ENCODE measurements at regions not wholly inside any gene's neighbourhood (a gene's known extent, or its start where the extent isn't known, plus 50 kb on each side); places are given as distances from the start of the nearest gene placed in this dataset.

DNA sequence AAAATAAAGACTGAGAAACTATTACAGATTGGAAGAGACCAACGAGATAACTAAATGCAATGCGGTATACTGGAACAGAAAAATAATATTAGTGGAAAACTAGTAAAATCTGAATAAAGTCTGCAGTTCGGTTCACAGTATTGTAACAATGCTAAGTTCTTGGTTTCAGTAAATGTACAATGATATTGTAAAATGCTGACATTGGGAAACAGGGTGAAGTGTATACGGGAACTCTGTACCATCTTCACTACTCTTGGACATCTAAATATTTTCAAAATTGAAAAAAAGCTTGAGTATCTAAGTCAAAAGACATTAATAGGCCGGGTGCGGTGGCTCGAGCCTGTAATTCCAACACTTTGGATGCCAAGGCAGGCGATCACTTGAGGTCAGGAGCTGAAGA lies 120.9 kb upstream of the KCNMB2 start:
- DNase-seq (ENCODE audit: low read depth): no peak
- no peak overlapping the region for H3K4me3 ChIP-seq (ENCODE audit: low read length)
- no peak for TF ChIP-seq CTCF (conservative IDR thresholded peaks at IDR 0.05; ENCODE audit: low read depth, low read length)

DNA sequence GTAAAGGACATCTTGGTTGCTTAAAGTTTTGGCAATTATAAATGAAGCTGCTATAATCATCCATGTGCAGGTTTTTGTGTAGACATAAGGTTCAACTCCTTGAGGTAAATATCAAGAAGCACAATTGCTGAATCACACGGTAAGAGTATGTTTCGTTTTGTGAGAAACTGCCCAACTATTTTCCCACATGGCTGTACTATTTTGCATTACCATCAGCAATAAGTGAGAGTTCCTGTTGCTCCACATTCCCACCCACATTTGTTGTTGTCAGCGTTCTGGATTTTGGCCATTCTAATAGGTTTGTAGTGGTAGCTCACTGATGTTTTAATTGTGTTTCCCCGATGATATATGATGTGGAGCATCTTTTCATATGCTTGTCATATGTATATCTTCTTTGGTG lies 118.5 kb upstream of the KCNMB2 start:
- no peak for DNase-seq (ENCODE audit: low read depth)
- TF ChIP-seq CTCF (conservative IDR thresholded peaks at IDR 0.05; ENCODE audit: low read depth, low read length): no peak
- H3K4me3 ChIP-seq (ENCODE audit: low read length): no peak overlapping the region

DNA sequence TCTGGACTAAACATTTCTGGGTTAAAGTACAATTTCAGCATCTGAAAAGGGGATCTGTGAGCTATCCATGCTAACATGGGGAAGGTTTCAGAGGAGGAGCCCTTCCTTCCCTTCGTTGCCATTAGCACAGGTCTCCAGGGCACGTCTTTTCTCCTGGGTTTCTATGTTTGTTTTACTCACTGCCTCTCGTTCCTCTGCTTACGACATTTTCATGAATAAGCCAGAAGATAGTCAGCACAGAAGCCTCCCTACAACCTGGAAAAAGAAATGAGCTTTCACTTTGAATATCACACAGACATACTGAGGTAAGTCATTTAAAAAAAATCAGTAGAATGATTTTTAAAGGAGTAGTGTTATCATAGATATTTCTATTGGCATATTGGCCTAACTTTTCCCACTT lies 117.2 kb upstream of the KCNMB2 start:
- H3K4me3 ChIP-seq (ENCODE audit: low read length): no peak overlapping the region
- DNase-seq (ENCODE audit: low read depth): no peak
- no peak for TF ChIP-seq CTCF (conservative IDR thresholded peaks at IDR 0.05; ENCODE audit: low read depth, low read length)

DNA sequence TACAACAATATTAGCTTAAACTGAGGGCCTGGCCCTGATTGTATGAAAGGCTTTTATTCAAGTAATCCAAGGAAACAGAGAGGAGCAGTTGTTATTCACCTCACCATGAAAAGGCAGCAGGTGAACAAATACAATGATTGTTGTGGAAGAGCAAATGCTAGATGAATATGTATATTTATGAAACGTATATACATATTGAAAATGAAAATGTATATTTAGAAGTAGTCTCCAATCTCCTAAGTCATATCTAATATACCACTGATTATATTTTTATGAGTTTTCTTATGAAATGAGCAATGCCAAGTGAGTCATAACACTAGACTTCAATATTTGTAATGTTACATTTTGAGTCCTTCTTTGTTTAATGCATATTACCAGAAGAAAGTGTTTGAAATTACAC lies 116.2 kb upstream of the KCNMB2 start:
- DNase-seq (ENCODE audit: low read depth): no peak
- no peak for TF ChIP-seq CTCF (conservative IDR thresholded peaks at IDR 0.05; ENCODE audit: low read depth, low read length)
- H3K4me3 ChIP-seq (ENCODE audit: low read length): no peak overlapping the region

DNA sequence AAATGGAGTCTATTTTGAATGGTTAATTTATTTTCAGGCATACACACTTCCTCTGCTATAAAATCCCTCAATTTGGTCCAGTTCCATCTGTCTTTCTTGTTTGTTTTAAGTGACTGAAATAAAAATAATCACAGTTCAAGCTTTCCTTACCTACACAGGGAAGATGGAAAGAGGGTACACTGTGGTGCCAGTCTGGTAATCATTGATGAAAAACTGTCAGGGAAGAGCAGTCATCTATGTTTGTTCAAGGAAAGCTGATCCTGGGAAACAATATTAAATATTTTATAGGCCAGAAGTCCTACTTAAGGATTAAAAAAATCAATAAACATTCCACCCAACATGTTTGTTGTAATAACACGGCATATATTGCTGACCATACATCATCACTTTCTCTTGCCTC lies 115.2 kb upstream of the KCNMB2 start:
- no peak overlapping the region for H3K4me3 ChIP-seq (ENCODE audit: low read length)
- no peak for DNase-seq (ENCODE audit: low read depth)
- no peak for TF ChIP-seq CTCF (conservative IDR thresholded peaks at IDR 0.05; ENCODE audit: low read depth, low read length)

DNA sequence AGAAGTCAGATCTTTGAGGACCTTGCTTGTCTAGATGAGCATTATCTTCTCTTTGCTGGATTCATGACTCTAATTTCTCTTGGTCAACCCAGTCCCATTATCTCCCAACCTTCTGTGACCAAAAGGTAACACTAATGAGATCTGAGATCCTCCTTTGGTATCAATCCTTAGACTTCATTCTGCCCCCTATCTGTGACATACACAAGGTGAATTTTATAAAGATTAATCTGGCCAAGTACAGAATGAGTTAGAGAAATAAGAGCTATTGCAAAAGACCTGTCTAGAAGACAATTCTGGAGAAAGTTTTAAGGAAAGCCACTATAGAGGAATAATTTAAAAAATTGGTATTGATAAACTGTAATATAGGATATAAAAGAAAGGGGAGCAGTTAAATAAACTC lies 113.8 kb upstream of the KCNMB2 start:
- H3K4me3 ChIP-seq (ENCODE audit: low read length): no peak overlapping the region
- TF ChIP-seq CTCF (conservative IDR thresholded peaks at IDR 0.05; ENCODE audit: low read depth, low read length): no peak
- no peak for DNase-seq (ENCODE audit: low read depth)

- no peak for TF ChIP-seq CTCF (conservative IDR thresholded peaks at IDR 0.05; ENCODE audit: low read depth, low read length)
- no peak overlapping the region for H3K4me3 ChIP-seq (ENCODE audit: low read length)
- DNase-seq (ENCODE audit: low read depth): no peak
Observed at GRCh38 chr3:178428037-178428436, 108.2 kb upstream of the KCNMB2 start.
